H1 (cell line): ENCODE measurements at regions not wholly inside any gene's neighbourhood (a gene's known extent, or its start where the extent isn't known, plus 50 kb on each side); places are given as distances from the start of the nearest gene placed in this dataset.

ENCODE experiments used
- CHD7 ChIP-seq: fragments of 300-600 bp; sonication (generic); IDR thresholded peaks from 2 replicates; pipeline ENCODE4 v1.7.1; 2012; ENCODE audit warnings: low read length, moderate library complexity, mild to moderate bottlenecking, inconsistent platforms; ENCODE audit not compliant: insufficient replicate concordance
- JUN ChIP-seq: IDR thresholded peaks from 2 replicates; pipeline ENCODE4 v1.6.1; 2011; ENCODE audit warnings: low read depth, mild to moderate bottlenecking, improper control_type of control experiment, low read length
- JUND ChIP-seq: IDR thresholded peaks from 2 replicates; pipeline ENCODE4 v1.6.1; 2011; ENCODE audit warnings: mild to moderate bottlenecking, improper control_type of control experiment, low read length
- KDM4A ChIP-seq: IDR thresholded peaks from one replicate; pipeline ENCODE4 v1.7.1; 2012; ENCODE audit warnings: low read depth, mild to moderate bottlenecking, moderate library complexity, low read length, inconsistent platforms; ENCODE audit not compliant: severe bottlenecking
- SIX5 ChIP-seq: IDR thresholded peaks from 2 replicates; pipeline ENCODE4 v1.6.1; 2011; ENCODE audit warnings: mild to moderate bottlenecking, low read depth, low read length

DNA sequence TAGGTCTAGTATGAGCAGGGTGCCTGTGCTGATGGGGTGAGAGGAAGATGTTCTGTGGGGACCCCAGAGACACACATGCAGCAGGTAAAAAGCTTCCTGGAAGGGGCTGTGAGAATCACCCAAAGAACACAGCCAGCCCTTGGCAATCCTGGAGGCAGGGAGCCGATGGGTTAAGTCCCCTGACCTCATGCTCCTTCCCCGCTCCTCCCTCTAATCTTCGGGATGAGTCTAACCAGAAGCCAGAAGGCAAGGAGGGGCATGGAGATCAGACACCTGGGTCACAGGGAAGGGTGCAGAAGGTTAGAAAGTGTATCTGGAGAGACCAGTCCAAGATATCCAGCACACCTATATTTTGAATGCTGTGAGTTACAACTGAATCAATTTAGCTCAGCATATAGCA lies 274.1 kb upstream of the PAPPA start (continued):
- TF ChIP-seq JUN (no peak), CHD7 (no peak), KDM4A (no peak), SIX5 (no peak), JUND (no peak)
